ENCODE measurements at regions not wholly inside any gene's neighbourhood (a gene's known extent, or its start where the extent isn't known, plus 50 kb on each side); places are given as distances from the start of the nearest gene placed in this dataset.

GRCh38 chr2:157061799-157062198 is 195.7 kb upstream of the GALNT5 start:
- DNase-seq (ENCODE audit: low read depth): peak; percentile 79
- no peak overlapping the region for H3K4me3 ChIP-seq (ENCODE audit: low read depth, low read length)
- TF ChIP-seq, protein P1, sequence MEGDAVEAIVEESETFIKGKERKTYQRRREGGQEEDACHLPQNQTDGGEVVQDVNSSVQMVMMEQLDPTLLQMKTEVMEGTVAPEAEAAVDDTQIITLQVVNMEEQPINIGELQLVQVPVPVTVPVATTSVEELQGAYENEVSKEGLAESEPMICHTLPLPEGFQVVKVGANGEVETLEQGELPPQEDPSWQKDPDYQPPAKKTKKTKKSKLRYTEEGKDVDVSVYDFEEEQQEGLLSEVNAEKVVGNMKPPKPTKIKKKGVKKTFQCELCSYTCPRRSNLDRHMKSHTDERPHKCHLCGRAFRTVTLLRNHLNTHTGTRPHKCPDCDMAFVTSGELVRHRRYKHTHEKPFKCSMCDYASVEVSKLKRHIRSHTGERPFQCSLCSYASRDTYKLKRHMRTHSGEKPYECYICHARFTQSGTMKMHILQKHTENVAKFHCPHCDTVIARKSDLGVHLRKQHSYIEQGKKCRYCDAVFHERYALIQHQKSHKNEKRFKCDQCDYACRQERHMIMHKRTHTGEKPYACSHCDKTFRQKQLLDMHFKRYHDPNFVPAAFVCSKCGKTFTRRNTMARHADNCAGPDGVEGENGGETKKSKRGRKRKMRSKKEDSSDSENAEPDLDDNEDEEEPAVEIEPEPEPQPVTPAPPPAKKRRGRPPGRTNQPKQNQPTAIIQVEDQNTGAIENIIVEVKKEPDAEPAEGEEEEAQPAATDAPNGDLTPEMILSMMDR (IDR thresholded peaks at IDR 0.05; ENCODE audit: insufficient read depth, low read depth, low read length, missing control alignments): no peak

DNA sequence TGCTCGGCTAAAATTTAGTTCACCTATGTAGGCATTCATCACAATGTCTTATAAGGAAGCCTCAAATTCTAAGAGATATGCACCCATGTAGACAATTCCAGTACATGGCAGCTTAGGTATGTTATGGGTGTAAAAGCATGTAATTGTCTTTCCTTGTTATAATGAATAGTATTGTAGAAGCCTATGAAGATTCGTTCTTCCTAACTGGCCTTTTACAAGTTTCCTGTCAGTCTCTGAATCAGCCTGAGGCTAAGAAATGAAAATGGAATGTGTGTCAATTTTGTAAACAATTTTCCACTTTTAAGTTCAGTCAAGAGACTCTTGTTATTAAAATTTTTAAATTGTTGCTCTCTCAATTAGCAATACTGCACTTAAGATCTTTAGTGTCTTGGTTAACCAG is 189.9 kb upstream of the GALNT5 start:
- no peak overlapping the region for H3K4me3 ChIP-seq (ENCODE audit: low read depth, low read length)
- no peak for DNase-seq (ENCODE audit: low read depth)
- TF ChIP-seq, protein P1 (IDR thresholded peaks at IDR 0.05; ENCODE audit: insufficient read depth, low read depth, low read length, missing control alignments): no peak

GRCh38 chr2:157068237-157068636 is 189.3 kb upstream of the GALNT5 start:
- TF ChIP-seq, protein P1 (IDR thresholded peaks at IDR 0.05; ENCODE audit: insufficient read depth, low read depth, low read length, missing control alignments): no peak
- no peak overlapping the region for H3K4me3 ChIP-seq (ENCODE audit: low read depth, low read length)
- no peak for DNase-seq (ENCODE audit: low read depth)

DNA sequence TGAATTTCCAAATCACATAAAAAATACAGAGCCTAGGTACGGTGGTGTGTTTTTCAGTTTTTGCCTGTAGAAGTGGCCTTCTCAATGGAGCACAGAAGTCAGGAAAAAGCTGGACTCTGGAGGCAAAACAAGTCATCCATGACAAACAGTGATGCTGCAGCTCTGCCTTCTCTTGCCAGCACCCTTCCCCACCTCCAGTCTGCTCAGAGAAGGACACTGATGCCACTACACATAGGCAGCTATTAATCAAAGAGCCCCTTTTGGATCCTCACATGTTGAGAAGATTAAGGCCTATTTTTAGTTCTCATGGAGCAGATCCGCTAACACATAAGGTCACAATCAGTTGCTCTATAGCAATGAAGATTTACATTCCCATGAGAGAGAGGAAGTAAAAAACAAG is 181.6 kb upstream of the GALNT5 start:
- TF ChIP-seq, protein P1 (IDR thresholded peaks at IDR 0.05; ENCODE audit: insufficient read depth, low read depth, low read length, missing control alignments): no peak
- H3K4me3 ChIP-seq (ENCODE audit: low read depth, low read length): no peak overlapping the region
- no peak for DNase-seq (ENCODE audit: low read depth)

DNA sequence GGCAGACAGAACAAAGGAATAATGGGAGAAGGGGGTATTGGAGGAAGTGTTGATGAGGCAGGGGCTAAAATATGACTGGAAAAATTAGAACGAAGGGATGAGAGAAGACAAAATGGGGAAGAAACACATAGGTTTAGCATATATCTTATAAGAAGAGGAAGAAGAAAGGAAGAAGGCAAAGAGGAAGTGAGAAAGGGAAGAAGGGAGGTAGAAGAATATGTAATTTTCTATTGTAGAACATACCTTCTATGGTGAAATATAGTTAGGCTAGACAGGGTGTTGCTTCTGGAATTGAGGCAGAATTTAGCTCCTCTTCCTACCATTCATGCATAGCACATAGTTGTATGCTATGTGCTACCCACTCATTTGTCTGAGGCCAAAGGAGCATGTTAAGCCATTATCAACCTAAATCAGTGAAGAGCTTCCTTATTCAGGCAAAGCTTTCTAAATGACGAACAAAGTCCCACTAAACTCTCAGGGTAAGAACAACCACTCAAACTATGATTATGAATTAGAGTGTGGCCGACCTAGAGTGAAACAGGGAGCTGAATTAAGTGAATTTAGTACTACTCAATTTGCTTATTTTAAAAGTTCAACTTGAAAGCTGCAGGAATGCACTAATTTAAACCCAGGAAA is 180.9 kb upstream of the GALNT5 start:
- no peak overlapping the region for H3K4me3 ChIP-seq (ENCODE audit: low read depth, low read length)
- peak; percentile 33 for DNase-seq (ENCODE audit: low read depth)
- TF ChIP-seq, protein P1 (IDR thresholded peaks at IDR 0.05; ENCODE audit: insufficient read depth, low read depth, low read length, missing control alignments): no peak

GRCh38 chr2:157077753-157078350 is 179.7 kb upstream of the GALNT5 start:
- TF ChIP-seq, protein P1 (IDR thresholded peaks at IDR 0.05; ENCODE audit: insufficient read depth, low read depth, low read length, missing control alignments): no peak
- no peak overlapping the region for H3K4me3 ChIP-seq (ENCODE audit: low read depth, low read length)
- DNase-seq (ENCODE audit: low read depth): no peak

DNA sequence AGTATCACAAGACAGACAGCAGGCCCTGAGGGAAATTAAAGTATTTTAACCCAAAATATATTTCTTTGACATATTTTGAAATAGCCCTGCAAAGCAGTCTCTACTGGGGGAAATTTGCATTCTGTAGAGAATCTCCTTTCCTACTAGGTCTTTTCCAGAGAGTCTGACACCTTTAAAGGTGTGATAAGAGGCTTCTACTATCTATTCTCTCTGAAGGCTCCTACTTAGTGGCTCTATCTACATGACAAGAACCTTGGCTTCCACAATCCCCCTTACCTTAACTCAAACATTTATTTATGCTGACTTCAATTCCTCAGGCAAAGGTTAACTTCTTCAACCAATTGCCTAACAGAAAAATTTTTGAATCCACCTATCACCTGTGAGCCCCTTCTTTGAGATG is 174.6 kb upstream of the GALNT5 start:
- TF ChIP-seq, protein P1 (IDR thresholded peaks at IDR 0.05; ENCODE audit: insufficient read depth, low read depth, low read length, missing control alignments): no peak
- no peak for DNase-seq (ENCODE audit: low read depth)
- H3K4me3 ChIP-seq (ENCODE audit: low read depth, low read length): no peak overlapping the region

Data from GM12865 (cell line).